A673 (cell line): ENCODE measurements at regions not wholly inside any gene's neighbourhood (a gene's known extent, or its start where the extent isn't known, plus 50 kb on each side); places are given as distances from the start of the nearest gene placed in this dataset.
"Not testable (repeated sequence)": the region's sequence is repeated elsewhere in the genome, so short reads cannot be mapped to it uniquely, and the experiment has no call there.

ENCODE experiments used
- BruUV-seq: library from RNA; stranded (reverse); fragments of 400-500 nt; replicated peaks from 2 replicates; lab custom pipeline; 2021; lab: Mats Ljungman, UMichigan
- CTCF ChIA-PET: fragments of 300-600 bp; sonication (Branson Sonifier 250); formaldehyde crosslinking; loops from one replicate; lab custom pipeline; 2022; ENCODE audit warnings: antibody characterized with exemption; lab: Charles Lee
- POLR2A ChIA-PET: fragments of 300-600 bp; sonication (Branson Sonifier 250); formaldehyde crosslinking; loops from one replicate; lab custom pipeline; 2022; ENCODE audit warnings: antibody characterized with exemption; ENCODE audit not compliant: low non-redundant PET; lab: Charles Lee
- DNase-seq: peaks from one replicate; pipeline ENCODE4 v3.0.0-alpha.2; 2015; ENCODE audit warnings: low spot score
- H3K27ac ChIP-seq: fragments of 200-600 bp; sonication (generic); 2 replicates; pipeline ENCODE4 v1.5.1; 2016; ENCODE audit warnings: mixed run types, low read depth, mild to moderate bottlenecking, mixed read lengths, antibody characterized with exemption, low read length; ENCODE audit not compliant: poor library complexity, severe bottlenecking
- H3K27me3 ChIP-seq: fragments of 200-600 bp; sonication (generic); replicated peaks from 2 replicates; pipeline ENCODE4 v1.6.1; 2017; ENCODE audit warnings: mixed run types, low read depth, mild to moderate bottlenecking, mixed read lengths, antibody characterized with exemption, low read length; ENCODE audit not compliant: insufficient read depth, poor library complexity
- H3K36me3 ChIP-seq: fragments of 200-600 bp; sonication (generic); 2 replicates; pipeline ENCODE4 v1.6.1; 2016; ENCODE audit warnings: mixed run types, mild to moderate bottlenecking, mixed read lengths, antibody characterized with exemption, low read length; ENCODE audit not compliant: insufficient read depth, poor library complexity, severe bottlenecking
- H3K4me1 ChIP-seq: fragments of 200-600 bp; sonication (generic); 2 replicates; pipeline ENCODE4 v1.6.1; 2017; ENCODE audit warnings: mixed run types, mild to moderate bottlenecking, mixed read lengths, antibody characterized with exemption, low read length; ENCODE audit not compliant: insufficient read depth, poor library complexity, severe bottlenecking
- H3K4me3 ChIP-seq: fragments of 200-600 bp; sonication (generic); 2 replicates; pipeline ENCODE4 v1.5.1; 2016; ENCODE audit warnings: low read depth, mixed run types, mild to moderate bottlenecking, mixed read lengths, low read length; ENCODE audit not compliant: poor library complexity, severe bottlenecking
- H3K9me3 ChIP-seq: fragments of 200-600 bp; sonication (generic); 2 replicates; pipeline ENCODE4 v1.6.1; 2016; ENCODE audit warnings: mixed run types, low read depth, mild to moderate bottlenecking, mixed read lengths, antibody characterized with exemption, low read length; ENCODE audit not compliant: poor library complexity, severe bottlenecking
- CTCF ChIP-seq: fragments of 300-800, 200-600 bp; sonication (generic); conservative IDR thresholded peaks from 2 replicates; pipeline ENCODE4 v1.5.1; 2017; ENCODE audit warnings: low read depth, mild to moderate bottlenecking, antibody characterized with exemption, low read length, moderate library complexity, mixed read lengths
- EZH2 ChIP-seq: fragments of 200-600 bp; sonication (generic); IDR thresholded peaks from 2 replicates; pipeline ENCODE4 v1.6.1; 2017; ENCODE audit warnings: borderline replicate concordance, low read depth, mild to moderate bottlenecking, mixed read lengths, antibody characterized with exemption, low read length; ENCODE audit not compliant: poor library complexity, severe bottlenecking
- intact Hi-C: fragments of 100-400 bp; cut with micrococcal nuclease; formaldehyde crosslinking; loops from one replicate; pipeline ENCODE4 v1.10.0; 2022; ENCODE audit not compliant: unreplicated experiment

- H3K4me3 ChIP-seq = no peak overlapping the region
- no peak overlapping the region for H3K27ac ChIP-seq
- CTCF ChIA-PET = no interaction called here
- peaks cover 7% of the 10 kb centered on the region for H3K4me1 ChIP-seq
- intact Hi-C loops = no loop called here
- no peaks in the 10 kb centered on the region for H3K9me3 ChIP-seq
- no peak for DNase-seq
- H3K36me3 ChIP-seq = no peaks in the 10 kb centered on the region
- POLR2A ChIA-PET = interaction anchor here (0.6 kb wide), 1 partner anchor 541 kb away, joined by 3 read pairs; no protein-coding TSS in a partner anchor
- TF ChIP-seq EZH2 (no peak), CTCF (no peak)
- H3K27me3 ChIP-seq = no peaks in the 10 kb centered on the region
- no TSS peak for BruUV-seq
These were observed 96.1 kb downstream of the IER5 start for GRCh38 chr1:181184621-181185020.

GRCh38 chr1:181185461-181185860, 97.0 kb downstream of the IER5 start:
- intact Hi-C loops = no loop called here
- BruUV-seq = no TSS peak
- no peak overlapping the region for H3K27ac ChIP-seq
- TF ChIP-seq CTCF (no peak), EZH2 (no peak)
- ChIA-PET CTCF (interaction anchor here (0.5 kb wide), 1 partner anchor 12 kb away, joined by 5 read pairs; no protein-coding TSS in a partner anchor), POLR2A (no interaction called here)
- H3K27me3 ChIP-seq = no peaks in the 10 kb centered on the region
- H3K4me3 ChIP-seq = no peak overlapping the region
- no peaks in the 10 kb centered on the region for H3K36me3 ChIP-seq
- H3K4me1 ChIP-seq = peaks cover under 1% of the 10 kb centered on the region
- no peaks in the 10 kb centered on the region for H3K9me3 ChIP-seq
- DNase-seq = no peak

GRCh38 chr1:181186133-181186532, 97.6 kb downstream of the IER5 start:
- H3K27me3 ChIP-seq, H3K4me3 ChIP-seq, CTCF ChIA-PET, H3K27ac ChIP-seq, intact Hi-C loops, POLR2A ChIA-PET, H3K4me1 ChIP-seq, H3K36me3 ChIP-seq, DNase-seq, BruUV-seq, H3K9me3 ChIP-seq: not testable (repeated sequence)
